ENCODE measurements at regions not wholly inside any gene's neighbourhood (a gene's known extent, or its start where the extent isn't known, plus 50 kb on each side); places are given as distances from the start of the nearest gene placed in this dataset.
"Not testable (repeated sequence)": the region's sequence is repeated elsewhere in the genome, so short reads cannot be mapped to it uniquely, and the experiment has no call there.

DNA sequence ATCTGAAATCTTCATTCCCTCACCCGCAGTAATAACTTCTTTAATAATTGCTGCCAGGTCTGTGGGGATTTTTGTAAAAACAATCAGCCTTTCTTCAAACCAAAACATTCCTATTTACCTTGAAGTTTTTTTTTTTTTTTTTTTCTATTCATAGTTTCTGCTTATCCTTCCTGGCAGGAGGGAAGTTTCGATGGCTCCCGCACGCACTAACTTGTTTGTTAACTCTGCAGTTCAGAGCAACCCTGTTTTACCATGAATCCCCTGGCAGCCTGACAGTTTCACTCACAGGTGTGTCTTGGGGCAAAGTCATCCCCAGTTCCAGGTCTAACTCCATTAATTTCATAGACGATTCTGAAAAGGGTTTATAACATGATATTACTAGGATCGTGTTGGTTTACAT, 149.3 kb downstream of the KLF6 start:
- Histone ChIP-seq H3K27ac (ENCODE audit: insufficient read depth, low read length) (no peak overlapping the region), H3K4me3 (replicated peaks in 1 of 4; ENCODE audit: control extremely low read depth in 1 of 4, insufficient read depth in 1 of 4, low read depth in 3 of 4, low read length in 4 of 4) (no peak overlapping the region), H3K79me2 (ENCODE audit: control insufficient read depth, insufficient read depth, low read length) (no peaks in the 10 kb centered on the region), H3K9me3 (ENCODE audit: control insufficient read depth, insufficient read depth, low read depth, low read length) (no peaks in the 10 kb centered on the region), H3K4me2 (ENCODE audit: extremely low read depth, insufficient read depth, low read length) (no peak overlapping the region), H3K9ac (ENCODE audit: insufficient read depth, low read length) (no peak overlapping the region), H3K4me1 (ENCODE audit: control insufficient read depth, extremely low read depth, insufficient read depth, low read length) (no peaks in the 10 kb centered on the region), H2AFZ (ENCODE audit: low read length) (no peak overlapping the region), H4K20me1 (ENCODE audit: control insufficient read depth, extremely low read depth, insufficient read depth, low read length) (no peaks in the 10 kb centered on the region), H3K36me3 (ENCODE audit: control insufficient read depth, insufficient read depth, low read length) (no peaks in the 10 kb centered on the region), H3K27me3 (ENCODE audit: control insufficient read depth, insufficient read depth, low read length) (no peaks in the 10 kb centered on the region)
- no peak for DNase-seq (ENCODE audit: low read depth in 2 of 2)
- no peak for TF ChIP-seq EZH2 (IDR thresholded peaks at IDR 0.05; ENCODE audit: low read length, missing control alignments)
- TF ChIP-seq, protein P1, sequence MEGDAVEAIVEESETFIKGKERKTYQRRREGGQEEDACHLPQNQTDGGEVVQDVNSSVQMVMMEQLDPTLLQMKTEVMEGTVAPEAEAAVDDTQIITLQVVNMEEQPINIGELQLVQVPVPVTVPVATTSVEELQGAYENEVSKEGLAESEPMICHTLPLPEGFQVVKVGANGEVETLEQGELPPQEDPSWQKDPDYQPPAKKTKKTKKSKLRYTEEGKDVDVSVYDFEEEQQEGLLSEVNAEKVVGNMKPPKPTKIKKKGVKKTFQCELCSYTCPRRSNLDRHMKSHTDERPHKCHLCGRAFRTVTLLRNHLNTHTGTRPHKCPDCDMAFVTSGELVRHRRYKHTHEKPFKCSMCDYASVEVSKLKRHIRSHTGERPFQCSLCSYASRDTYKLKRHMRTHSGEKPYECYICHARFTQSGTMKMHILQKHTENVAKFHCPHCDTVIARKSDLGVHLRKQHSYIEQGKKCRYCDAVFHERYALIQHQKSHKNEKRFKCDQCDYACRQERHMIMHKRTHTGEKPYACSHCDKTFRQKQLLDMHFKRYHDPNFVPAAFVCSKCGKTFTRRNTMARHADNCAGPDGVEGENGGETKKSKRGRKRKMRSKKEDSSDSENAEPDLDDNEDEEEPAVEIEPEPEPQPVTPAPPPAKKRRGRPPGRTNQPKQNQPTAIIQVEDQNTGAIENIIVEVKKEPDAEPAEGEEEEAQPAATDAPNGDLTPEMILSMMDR (conservative IDR thresholded peaks at IDR 0.05 in 1 of 2, IDR thresholded peaks at IDR 0.05 in 1 of 2; ENCODE audit: low read depth in 1 of 2, low read length in 2 of 2), result no peak

DNA sequence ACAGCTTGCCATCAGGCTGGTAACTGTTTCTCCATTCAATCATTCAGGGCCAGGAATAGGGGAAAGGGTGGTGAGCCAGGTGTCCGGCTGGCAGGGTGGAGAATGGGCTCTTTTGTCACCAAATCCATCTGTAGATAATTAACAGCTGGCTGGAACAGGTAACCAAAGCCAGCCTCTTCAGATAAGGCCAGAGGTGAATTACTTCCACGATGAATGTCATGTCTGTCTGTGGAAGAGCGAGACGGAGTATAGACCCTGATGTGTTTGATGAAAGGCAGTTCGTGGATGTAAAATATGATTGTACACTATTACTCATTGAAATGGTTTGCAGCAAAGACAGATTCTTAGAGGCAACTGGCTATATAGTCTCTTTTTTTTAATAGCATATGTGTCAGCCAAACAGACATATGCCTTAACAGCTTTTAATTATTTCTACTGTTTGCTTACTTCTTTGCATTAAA, 149.8 kb downstream of the KLF6 start:
- no peak overlapping the region for H3K27ac ChIP-seq (ENCODE audit: insufficient read depth, low read length)
- no peak for DNase-seq (ENCODE audit: low read depth in 2 of 2)
- no peak overlapping the region for H3K4me3 ChIP-seq (replicated peaks in 1 of 4; ENCODE audit: control extremely low read depth in 1 of 4, insufficient read depth in 1 of 4, low read depth in 3 of 4, low read length in 4 of 4)
- TF ChIP-seq, protein P1 (conservative IDR thresholded peaks at IDR 0.05 in 1 of 2, IDR thresholded peaks at IDR 0.05 in 1 of 2; ENCODE audit: low read depth in 1 of 2, low read length in 2 of 2), result no peak
- TF ChIP-seq EZH2 (IDR thresholded peaks at IDR 0.05; ENCODE audit: low read length, missing control alignments), result no peak
- no peak overlapping the region for H3K4me2 ChIP-seq (ENCODE audit: extremely low read depth, insufficient read depth, low read length)
- no peak overlapping the region for H3K9ac ChIP-seq (ENCODE audit: insufficient read depth, low read length)
- no peaks in the 10 kb centered on the region for H3K9me3 ChIP-seq (ENCODE audit: control insufficient read depth, insufficient read depth, low read depth, low read length)
- no peaks in the 10 kb centered on the region for H3K4me1 ChIP-seq (ENCODE audit: control insufficient read depth, extremely low read depth, insufficient read depth, low read length)
- H3K27me3 ChIP-seq (ENCODE audit: control insufficient read depth, insufficient read depth, low read length), result no peaks in the 10 kb centered on the region
- no peaks in the 10 kb centered on the region for H4K20me1 ChIP-seq (ENCODE audit: control insufficient read depth, extremely low read depth, insufficient read depth, low read length)
- H3K79me2 ChIP-seq (ENCODE audit: control insufficient read depth, insufficient read depth, low read length), result no peaks in the 10 kb centered on the region
- no peaks in the 10 kb centered on the region for H3K36me3 ChIP-seq (ENCODE audit: control insufficient read depth, insufficient read depth, low read length)
- H2AFZ ChIP-seq (ENCODE audit: low read length), result no peak overlapping the region

DNA sequence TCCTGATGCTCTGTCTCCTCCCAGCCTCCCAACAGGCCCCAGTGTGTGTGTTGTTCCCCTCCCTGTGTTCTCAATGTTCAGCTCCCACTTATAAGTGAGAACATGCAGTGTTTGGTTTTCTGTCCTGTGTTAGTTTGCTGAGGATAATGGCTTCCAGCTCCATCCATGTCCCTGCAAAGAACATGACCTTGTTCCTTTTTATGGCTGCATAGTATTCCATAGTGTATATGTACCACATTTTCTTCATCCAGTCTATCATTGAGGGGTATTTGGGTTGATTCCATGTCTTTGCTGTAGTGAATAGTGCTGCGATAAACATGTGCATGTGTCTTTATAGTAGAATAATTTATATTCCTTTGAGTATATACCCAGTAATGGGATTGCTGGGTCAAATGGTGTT, 150.4 kb downstream of the KLF6 start:
- not testable (repeated sequence) for H3K27me3 ChIP-seq (ENCODE audit: control insufficient read depth, insufficient read depth, low read length); H3K4me1 ChIP-seq (ENCODE audit: control insufficient read depth, extremely low read depth, insufficient read depth, low read length); H4K20me1 ChIP-seq (ENCODE audit: control insufficient read depth, extremely low read depth, insufficient read depth, low read length); H3K79me2 ChIP-seq (ENCODE audit: control insufficient read depth, insufficient read depth, low read length); H3K36me3 ChIP-seq (ENCODE audit: control insufficient read depth, insufficient read depth, low read length); DNase-seq (ENCODE audit: low read depth in 2 of 2); H3K4me3 ChIP-seq (replicated peaks in 1 of 4; ENCODE audit: control extremely low read depth in 1 of 4, insufficient read depth in 1 of 4, low read depth in 3 of 4, low read length in 4 of 4); H3K9me3 ChIP-seq (ENCODE audit: control insufficient read depth, insufficient read depth, low read depth, low read length); H3K4me2 ChIP-seq (ENCODE audit: extremely low read depth, insufficient read depth, low read length); H2AFZ ChIP-seq (ENCODE audit: low read length); H3K9ac ChIP-seq (ENCODE audit: insufficient read depth, low read length); H3K27ac ChIP-seq (ENCODE audit: insufficient read depth, low read length)
